Stimulated activated CD8-positive, alpha-beta memory T cell treated with anti-CD3 and anti-CD28 coated beads, Interleukin-12 subunit alpha, Interleukin-12 subunit beta, amount 100 ng/mL, for 24 hours (primary cell): ENCODE measurements at regions not wholly inside any gene's neighbourhood (a gene's known extent, or its start where the extent isn't known, plus 50 kb on each side); places are given as distances from the start of the nearest gene placed in this dataset.
"Not testable (repeated sequence)": the region's sequence is repeated elsewhere in the genome, so short reads cannot be mapped to it uniquely, and the experiment has no call there.

Experiments
- DNase-seq: peaks from one replicate; pipeline ENCODE4 v3.0.0-alpha.2; 2020; ENCODE audit errors: extremely low read depth

DNA sequence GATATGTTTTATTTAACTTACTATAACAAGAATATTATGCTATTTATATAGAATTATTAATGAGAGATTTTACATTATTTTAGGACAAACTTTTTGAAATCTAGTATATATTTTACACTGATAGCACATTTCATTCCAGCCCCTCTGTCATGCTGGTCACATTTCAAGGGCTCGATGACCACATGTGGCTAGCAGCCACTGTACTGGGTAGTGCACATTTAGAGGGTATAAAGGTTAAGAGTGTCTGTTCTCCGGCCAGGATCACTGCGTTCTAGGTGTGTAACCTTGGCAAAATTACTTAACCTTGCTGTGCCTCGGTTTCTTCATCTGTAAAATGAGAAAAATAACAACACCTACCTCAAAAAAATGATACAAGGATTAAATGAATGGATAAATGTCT lies 87.2 kb upstream of the TNP1 start:
- no peak for DNase-seq

DNA sequence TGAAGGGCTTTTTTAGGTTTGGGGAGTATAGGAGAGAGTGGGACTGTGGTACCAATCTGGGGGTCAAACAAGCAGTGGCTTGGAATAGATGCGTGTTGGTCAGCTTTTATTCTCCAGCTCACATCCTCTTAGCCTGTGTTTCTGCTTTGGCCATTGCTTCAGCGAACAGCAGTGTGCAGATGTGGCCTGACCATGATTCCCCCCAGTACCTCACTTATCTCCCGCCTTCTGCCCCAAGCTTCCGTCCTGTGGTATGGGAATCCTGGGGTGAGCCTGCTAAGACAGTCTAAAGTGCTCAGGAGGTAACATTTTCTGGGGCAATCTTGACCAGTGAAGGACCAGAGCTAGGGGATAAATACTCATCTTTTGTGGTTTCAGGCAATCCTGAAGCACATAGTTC lies 84.9 kb upstream of the TNP1 start:
- DNase-seq: no peak

DNA sequence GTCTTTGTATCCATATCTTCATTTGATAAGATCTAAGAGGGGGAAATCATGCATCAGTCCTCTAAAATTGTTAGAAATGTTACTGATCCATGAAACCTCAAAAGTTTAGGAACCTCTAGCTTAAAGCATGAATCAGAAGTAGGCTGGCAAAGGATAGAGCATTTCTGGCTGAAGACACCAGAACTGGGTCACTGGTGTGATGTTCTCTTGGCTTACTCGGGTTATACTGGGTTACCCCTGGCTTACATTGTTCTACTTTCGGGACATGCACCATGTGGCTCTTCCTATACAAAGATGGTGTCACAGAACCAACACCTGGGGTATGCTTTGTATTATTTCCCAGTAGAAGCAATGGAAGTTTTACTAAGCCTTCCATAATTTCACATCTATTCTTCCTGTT lies 83.2 kb upstream of the TNP1 start:
- DNase-seq: no peak

DNA sequence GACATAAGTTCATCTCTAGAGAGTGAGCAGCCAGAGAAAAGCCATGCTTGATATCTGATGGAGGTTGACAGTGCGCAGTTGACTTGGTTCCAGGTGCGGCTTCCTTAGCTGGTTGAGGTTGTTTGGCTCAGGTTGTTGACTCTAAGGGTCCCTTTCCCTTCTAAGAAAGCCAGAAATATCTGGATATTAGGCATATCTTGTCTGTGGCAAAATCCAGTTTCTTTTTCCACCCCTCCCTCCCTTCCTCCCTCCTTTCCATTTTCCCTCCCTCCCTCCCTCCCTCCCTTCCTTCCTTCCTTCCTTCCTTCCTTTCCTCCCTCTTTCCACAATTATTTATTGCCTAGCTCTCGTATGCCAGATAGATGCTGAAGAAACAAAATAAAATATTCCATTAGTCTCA lies 82.6 kb upstream of the TNP1 start:
- DNase-seq: no peak

DNA sequence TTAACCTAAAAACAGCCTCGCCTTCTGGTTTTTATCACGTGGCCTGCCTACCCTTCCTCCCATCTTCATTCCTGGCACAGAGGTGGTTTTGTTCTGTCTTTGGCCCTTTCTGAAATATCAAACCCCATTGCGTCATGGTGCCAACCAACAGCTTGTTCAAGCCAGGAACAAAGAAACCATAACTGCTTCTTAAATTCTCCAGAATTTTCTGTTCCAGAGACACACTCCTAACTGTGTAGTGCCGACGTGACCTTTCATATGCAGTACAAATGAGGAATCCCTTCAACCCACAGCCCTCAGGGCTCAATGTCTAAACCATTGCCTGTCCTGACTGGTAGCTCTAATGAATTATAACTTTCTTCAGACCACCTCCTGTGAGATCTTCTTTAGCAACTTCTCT lies 82.2 kb upstream of the TNP1 start:
- DNase-seq: no peak

DNA sequence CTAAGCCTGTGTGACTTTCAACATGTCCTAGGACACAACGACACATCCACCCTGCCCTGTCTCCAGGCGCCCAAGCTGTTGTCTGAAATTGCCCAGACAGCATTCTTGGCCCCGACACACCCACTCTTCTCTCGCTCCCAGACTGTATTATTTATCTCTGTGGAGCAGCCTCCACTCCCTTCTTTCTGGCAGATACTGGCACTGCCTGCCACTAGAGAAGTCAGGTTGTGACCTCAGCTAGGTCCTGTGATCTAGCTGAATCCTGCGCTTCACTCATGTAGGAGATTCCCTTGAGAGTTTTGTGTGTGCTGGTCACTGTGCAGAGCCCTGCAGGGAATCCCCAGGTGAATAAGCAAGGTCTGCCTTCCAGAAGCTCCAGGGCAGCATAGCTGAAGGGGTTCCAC lies 77.1 kb upstream of the TNP1 start:
- DNase-seq: no peak

DNA sequence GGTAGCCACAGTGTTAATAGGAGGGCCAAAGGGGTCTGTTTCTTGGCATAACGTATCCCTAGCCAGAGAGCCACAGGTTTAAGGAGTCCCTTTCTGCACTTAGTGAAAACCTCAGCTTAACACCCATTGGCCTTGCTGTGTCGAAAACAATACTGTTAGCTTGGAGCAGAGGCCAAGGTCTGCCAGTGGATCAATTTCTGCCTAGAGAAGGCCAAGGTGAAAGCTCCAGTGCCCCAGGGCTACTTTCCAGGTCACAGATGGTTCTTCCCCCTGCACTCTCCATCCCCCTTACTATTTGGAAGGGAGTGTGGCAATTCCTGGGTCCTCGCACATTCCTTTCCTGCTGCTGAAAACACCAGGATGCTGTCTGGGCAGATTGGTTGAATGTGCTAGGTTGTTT lies 74.8 kb upstream of the TNP1 start:
- DNase-seq: no peak

DNA sequence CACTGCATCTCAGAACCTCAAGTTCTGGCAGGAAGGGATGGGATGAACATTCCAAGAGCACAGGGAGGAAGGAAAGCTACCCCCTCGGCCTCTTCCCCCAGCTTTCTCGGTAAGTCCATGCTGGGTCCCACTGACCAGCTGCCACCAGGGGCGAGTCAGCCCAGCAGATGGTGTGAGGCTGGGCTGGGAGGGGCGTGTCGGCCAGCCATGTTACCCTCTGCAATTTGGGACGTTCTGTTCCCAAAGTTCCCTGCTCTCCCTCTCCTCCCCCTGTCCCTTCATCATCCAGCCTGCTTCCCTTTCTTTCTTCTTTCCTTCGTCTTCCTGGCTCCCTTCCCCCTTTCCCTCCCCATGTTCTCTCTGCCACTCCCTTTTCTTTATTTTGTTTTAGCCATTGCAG lies 74.3 kb upstream of the TNP1 start:
- DNase-seq: no peak

DNA sequence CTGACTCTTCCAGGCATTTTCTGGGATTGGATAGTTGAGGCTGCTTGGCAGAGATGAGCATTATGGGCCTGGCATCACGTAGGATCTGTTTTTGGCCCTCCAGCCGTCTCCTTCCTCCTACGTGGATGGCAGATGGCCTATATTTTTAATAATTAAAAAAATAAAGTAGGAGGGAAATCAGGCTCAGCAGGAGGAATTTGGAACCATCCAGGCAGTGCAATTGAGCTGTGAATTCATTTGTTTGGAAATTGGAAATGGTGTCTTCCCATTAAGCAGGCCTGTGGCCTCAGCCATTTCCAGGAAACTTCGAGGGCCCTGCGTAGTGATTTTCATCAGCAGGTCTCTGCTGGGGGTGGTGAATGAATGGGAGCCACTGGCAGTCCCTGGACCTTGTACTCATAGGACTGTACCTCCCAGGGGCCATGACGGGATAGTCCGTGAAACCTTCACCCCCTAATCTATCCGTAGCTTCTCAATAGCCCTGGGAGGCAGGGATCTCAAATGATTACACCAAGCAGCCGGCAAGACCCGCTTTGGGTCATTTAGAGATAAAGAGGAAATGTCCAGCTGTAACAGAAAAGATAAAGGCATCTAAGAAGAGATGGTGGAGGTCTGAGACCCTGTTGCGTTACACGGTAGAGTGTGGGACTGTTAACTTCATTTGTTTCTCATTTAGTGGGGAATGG lies 73.1 kb upstream of the TNP1 start:
- DNase-seq: no peak

DNA sequence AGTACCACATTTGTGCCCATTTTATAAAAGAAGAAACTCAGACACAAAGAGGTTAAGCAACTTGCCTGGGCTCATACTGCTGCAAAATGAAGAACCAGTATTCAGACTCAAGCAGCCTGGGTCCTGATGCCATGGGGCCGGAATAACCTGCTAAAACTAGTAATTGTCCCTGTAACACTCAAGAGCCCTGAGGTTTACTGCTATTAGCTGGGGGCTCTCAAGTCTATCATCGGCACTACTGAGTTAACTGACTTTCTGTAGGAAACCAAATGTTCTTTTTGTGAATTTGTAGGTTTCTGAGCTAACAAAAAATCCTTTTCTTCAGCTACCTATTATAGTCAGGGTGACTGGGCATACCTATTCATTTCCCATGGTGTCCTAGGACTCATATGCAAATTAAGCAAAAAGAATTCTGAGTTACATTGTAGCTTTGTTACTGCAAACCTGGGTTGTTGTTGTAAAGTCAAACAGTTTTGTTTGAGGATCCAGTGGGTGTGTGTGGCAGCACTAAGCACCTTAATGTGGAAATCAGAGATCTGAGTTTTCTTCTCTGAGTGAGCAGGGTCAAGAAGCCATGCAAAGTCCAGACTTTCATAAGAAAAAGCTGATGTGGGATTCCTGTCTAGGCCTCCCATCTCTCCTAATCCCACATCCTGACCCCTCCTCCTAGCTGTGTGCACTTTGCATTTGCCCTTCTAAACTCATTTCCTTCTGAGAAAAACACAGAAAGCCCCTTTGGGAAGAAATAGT lies 72.4 kb upstream of the TNP1 start:
- no peak for DNase-seq

DNA sequence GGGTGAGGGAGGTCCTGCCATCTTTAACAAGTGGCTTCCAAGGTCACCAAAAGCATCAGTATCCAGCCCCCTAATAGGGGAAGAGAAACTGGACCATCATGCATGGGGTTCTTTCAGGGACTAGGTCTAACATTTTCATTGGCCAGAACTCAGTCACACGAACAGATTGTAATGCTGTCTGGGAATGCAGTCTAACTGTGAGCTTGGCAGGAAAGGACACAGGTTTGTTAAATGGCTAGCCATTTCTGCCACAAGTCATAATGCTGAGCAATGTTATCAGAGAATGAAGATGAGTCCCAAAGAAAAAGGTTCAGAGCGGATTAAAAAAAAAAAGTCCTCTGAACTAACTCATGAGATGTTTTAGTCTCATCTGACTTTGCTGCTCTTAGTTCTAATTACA lies 70.9 kb upstream of the TNP1 start:
- DNase-seq: no peak

DNA sequence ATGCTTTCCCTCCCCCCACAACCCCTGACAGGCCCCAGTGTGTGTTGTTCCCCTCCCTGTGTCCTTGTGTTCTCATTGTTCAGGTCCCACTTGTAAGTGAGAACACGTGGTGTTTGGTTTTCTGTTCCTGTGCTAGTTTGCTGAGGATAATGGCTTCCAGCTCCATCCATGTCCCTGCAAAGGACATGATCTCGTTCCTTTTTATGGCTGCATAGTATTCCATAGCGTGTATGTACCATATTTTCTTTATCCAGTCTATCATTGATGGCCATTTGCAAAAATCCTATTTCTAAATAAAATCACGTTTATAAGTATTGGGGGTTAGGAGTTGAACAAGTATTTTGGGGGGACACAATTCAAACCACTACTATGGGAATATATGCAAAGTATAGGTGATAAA lies 69.5 kb upstream of the TNP1 start:
- DNase-seq: not testable (repeated sequence)

DNA sequence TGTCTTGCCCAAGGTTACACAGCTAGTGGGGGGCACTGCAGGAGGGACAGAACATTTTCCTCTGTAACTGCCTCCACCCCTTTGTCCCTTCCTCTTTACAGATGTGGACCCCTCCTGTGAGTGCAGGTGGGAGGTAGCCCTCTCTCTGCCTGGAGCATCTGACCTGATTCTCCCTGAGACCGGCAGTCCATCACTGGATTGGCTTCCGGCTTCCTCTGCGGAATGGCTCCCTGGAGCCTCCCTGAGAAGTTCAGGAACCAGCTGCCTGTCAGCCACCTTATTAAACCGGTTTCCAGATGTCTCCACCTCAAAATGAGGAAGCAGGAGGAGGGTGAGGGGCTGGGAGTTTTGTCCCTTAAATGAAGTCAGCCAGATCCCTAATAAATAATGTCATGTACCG lies 67.3 kb upstream of the TNP1 start:
- no peak for DNase-seq

DNA sequence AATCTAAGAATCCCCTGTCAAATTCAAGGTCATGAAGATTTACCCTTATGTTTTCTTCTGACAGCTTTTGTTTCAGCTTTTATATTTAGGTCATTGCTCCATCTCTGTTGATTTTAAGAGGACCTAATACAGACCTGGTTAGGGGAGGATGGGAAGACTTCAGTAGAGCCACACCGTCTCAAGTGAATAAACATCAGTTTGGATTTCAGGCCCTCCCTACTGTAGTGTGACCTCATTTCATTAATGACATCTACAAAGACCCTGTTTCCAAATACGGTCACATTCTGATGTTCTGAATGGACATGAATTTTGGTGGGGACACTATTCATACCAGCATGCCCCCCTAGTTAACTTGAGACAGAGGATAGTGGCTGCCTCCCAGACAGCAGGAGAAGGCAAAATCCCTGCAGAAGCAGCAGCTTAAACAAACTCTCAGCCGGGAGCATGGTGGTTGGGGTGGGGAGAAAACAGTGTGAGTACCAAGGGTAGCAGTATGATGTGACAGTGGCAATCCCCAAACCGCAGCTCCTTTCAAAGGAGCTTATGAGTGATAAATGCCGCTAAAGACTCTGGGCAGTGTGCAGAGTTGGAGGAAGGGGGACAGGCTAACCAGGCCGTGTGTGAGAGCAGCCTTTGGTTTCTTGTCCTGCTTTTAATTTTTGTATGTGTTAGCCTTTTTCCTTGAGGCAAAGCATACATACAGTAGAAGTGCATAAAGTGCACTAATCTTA lies 65.9 kb upstream of the TNP1 start:
- no peak for DNase-seq

DNA sequence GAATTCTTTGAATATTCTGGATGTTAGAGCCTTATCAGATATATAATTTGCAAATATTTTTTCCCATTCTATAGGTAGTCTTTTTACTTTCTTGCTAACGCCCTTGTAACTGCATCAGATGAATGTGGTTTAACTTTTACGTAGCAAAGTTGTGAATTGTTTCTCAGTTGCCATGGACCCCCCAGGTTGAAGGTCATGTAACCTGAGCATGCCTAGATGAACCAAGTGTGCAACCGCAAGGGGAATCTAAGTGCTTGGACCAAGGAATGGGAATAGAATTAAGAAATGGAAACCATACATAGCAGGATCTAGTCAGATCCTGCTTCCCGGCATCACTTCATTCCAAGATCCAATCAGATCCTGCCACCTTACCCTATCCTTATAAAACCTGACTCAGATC lies 65.1 kb upstream of the TNP1 start:
- DNase-seq: no peak

DNA sequence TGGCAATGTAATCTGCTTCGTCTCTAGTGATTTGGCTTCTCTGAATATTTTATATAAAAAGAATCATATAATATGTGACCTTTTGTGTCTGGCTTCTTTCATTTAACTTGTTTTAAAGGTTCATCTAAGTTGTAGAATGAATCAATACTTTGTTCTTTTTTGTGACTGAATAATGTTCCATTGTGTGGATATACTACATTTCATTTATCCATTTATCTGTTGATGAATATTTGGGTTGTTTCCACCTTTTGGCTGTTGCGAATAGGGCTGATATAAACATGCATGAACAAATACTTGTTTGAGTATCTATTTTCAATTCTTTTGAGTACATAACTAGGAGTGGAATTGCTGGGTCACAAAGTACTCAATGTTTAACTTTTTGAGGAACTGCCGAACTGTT lies 63.8 kb upstream of the TNP1 start:
- DNase-seq: no peak

DNA sequence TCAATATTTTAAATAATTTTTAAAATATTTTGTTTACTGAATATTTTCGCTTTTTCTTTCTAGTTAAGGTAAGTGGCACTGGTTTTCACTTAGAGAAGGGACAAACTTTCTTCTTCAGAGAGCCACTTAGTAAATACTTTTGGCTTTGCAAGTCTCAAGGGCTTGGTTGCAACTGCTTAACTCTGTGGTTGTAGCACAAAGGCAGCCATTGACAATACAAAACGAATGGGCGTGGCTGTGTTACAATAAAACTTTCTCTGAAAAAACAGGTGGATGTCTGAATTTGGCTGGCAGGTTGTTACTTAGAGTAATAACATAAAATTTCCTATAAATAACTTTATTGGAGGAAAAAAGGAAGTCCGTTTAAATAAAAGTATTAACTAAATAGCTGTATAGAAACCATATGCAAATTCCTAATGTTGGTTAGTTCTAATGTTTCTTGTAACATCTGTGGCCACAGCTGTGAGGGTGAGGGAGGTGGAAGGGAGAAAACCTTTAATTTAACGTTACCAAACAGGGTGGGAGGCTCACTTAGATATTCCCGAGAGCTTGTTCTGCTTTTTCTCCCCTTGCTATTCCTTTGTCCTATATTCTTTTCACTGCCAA lies 62.4 kb upstream of the TNP1 start:
- no peak for DNase-seq

DNA sequence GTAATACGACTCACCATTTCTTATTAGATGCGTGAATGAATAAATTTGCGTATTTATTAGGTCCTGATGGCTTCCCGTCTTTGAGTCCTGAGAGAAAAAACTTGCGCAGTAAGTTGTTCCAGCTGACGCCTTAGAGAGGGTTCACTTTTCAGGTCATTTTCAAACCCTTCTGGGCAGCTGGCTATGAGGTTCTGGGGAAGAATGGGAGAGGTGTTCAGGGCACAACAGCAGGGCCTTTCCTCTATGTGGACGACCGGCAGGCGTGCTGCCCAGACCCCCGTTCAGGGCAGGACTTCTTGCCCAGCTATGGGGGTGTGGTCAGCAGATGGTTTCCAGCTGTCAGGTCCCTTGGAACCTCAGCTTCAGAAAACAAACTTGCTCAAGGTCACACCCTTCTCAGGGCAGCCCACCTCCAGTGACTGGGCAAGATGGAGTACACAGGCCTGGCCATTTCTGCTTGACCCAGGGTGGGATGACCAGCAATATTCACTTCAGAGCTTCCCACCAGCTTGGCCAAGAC lies 61.1 kb upstream of the TNP1 start:
- no peak for DNase-seq

DNA sequence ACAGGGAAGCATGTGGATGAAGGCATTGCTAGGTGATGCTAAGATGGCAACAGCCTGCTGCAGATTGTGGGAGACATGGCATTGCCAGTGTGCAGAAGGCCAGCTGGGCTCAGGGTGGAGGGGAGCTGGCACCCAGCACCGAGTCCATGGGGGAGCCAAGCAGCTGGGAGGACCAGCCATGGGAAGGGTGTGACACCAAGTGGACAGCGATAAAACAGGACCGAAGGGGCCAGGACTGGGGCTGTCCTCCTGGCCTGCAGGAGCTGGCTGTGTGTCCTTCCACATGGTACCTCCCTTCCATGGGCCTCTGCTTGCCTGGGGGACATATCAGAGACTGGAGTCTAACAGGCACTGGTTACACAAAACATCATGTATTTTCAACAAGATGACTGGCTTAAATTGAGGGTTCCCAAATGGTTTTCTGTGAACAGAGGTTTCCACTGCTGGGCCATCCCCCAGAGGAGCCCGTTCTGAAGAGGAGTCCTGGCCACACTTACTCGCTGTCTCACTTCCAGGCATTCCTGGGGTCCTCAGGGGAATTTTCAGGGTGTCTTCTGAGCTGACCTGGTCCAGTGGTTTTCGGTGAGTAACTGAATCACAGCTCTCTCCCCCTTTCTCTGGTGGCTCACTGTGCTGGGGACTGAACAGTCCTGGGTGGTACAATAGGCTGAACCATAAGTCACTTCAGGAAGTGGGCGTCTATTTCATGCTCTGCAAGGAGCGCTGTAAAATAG lies 60.4 kb upstream of the TNP1 start:
- no peak for DNase-seq

DNA sequence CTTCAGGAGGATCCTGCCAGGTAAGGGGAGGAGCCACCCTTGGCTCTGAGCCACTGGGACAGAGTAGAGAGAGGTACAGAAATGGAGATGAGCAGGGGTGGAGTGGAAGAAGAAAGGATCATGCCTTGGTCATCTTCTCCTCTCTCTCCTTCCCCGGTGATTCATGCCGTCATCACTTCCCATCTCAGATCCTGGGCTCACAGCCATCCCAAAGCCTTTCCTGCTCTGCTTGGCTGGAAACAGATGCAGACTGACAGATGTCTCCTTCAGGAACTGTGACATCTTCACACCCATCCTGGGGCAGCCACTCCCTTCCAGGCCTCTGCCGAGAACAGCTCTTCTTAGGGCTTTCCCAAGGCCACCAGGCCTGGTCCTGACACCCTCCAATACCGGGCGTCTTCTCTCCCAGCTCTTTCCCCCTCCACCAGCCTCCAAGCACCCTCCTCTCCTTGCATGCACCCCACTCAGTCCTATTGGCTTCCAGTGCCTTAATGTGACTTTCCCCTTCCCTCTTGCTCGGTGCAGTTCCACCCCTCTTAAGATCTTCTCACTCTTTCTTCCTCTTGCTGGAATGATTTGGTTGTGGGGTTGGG lies 58.3 kb upstream of the TNP1 start:
- no peak for DNase-seq

DNA sequence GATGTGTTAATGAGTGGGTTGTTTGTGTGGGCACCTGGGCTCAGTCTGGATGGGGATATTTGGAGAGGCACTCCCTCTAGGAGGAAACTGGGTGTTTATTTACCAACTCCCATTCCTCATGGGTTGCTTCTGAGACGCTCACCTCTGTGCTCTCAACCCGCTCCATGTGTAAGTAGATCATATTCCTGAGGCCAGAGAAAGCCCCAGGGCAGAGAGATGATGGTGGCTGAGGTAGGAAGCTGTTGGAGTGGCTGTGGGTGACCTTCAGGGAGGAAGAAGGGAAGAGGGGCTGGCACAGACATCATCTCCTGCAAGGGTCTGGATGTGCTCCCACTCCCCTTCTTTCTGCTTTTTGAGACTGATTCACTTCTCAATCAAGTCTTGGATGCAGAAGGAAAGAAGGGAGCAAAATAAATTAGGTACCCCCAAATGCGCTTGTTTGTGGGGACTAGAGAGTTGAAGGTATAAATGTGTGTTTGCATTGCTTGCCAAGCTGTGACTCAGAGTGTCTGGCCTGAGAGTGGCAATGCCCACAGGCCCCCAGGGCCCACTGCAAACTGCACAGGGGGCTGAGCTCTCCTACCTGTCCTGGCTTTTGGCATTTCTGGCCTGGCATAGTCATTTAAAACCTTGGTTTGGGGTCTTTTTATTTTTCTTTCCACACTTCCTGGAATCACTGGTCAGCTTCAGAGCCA lies 57.2 kb upstream of the TNP1 start:
- no peak for DNase-seq
